Lower leg skin (tissue), 4 donors: ENCODE measurements at regions not wholly inside any gene's neighbourhood (a gene's known extent, or its start where the extent isn't known, plus 50 kb on each side); places are given as distances from the start of the nearest gene placed in this dataset.

Experiments
- DNase-seq, 2 donors: peaks; one replicate each; pipeline ENCODE4 v3.0.0-alpha.2; 2019; ENCODE audit warnings: low spot score in 2 of 2
- H3K4me3 ChIP-seq: fragments of 200-600 bp; sonication (generic); 2 replicates; pipeline ENCODE4 v1.5.1; 2017; ENCODE audit warnings: mild to moderate bottlenecking, low read depth; ENCODE audit not compliant: poor library complexity, severe bottlenecking
- POLR2A ChIP-seq, 2 donors: fragments of 450-650 bp; IDR thresholded peaks; one replicate each; pipeline ENCODE4 v1.6.1; 2016 to 2017; ENCODE audit warnings: antibody characterized with exemption in 2 of 2, mild to moderate bottlenecking in 1 of 2, moderate library complexity in 1 of 2
- WGBS, 2 donors: methylation state at CpG; one replicate each; pipeline ENCODE4 v1.1.5; 2018; 5-methylcytosine and 5-hydroxymethylcytosine counted together
- intact Hi-C: fragments of 100-400 bp; cut with DNase I; formaldehyde crosslinking; loops from one replicate; pipeline ENCODE4 v1.15.0; 2023; ENCODE audit warnings: low total_unique reads
- TF ChIP-seq, protein P1 (sequence below), 3 donors: fragments of 450-650 bp; IDR thresholded peaks; one replicate each; pipeline ENCODE4 v1.5.1; 2016; ENCODE audit warnings: antibody characterized with exemption in 3 of 3, mild to moderate bottlenecking in 3 of 3, moderate library complexity in 2 of 3

GRCh38 chr22:22735695-22736611, 91.5 kb downstream of the GGTLC2 start:
- intact Hi-C loops = no loop called here
- H3K4me3 ChIP-seq = no peak overlapping the region
- 47 to 67% methylated on average over 3 of the region's 3 CpGs for WGBS, 2 donors
- TF ChIP-seq POLR2A (IDR thresholded peaks at IDR 0.05) = no peak
- TF ChIP-seq, protein P1, sequence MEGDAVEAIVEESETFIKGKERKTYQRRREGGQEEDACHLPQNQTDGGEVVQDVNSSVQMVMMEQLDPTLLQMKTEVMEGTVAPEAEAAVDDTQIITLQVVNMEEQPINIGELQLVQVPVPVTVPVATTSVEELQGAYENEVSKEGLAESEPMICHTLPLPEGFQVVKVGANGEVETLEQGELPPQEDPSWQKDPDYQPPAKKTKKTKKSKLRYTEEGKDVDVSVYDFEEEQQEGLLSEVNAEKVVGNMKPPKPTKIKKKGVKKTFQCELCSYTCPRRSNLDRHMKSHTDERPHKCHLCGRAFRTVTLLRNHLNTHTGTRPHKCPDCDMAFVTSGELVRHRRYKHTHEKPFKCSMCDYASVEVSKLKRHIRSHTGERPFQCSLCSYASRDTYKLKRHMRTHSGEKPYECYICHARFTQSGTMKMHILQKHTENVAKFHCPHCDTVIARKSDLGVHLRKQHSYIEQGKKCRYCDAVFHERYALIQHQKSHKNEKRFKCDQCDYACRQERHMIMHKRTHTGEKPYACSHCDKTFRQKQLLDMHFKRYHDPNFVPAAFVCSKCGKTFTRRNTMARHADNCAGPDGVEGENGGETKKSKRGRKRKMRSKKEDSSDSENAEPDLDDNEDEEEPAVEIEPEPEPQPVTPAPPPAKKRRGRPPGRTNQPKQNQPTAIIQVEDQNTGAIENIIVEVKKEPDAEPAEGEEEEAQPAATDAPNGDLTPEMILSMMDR (IDR thresholded peaks at IDR 0.05) = no peak
- no peak for DNase-seq

DNA sequence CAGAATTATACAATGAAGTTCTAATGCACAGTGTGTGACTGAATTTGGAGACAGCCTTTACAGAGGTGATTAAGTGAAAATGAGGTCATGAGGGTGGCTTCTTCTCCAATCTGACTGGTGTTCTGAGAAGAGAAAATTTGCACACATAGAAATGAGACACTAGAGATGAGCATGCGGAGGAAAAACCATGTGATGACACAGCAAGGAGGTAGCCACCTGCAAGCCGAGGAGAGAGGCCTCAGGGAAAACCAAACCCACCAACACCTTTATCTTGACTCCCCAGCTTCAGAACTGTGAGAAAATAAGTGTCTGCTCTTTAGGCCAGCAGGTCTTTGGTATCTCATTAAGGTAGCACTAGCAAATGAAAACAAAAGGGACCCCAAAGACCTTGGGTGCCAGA, 93.2 kb downstream of the GGTLC2 start:
- WGBS, 2 donors = 72 to 76% methylated on average over 2 of the region's 2 CpGs
- TF ChIP-seq, protein P1 (IDR thresholded peaks at IDR 0.05) = no peak
- TF ChIP-seq POLR2A (IDR thresholded peaks at IDR 0.05) = no peak
- DNase-seq = no peak
- no peak overlapping the region for H3K4me3 ChIP-seq
- intact Hi-C loops = no loop called here

DNA sequence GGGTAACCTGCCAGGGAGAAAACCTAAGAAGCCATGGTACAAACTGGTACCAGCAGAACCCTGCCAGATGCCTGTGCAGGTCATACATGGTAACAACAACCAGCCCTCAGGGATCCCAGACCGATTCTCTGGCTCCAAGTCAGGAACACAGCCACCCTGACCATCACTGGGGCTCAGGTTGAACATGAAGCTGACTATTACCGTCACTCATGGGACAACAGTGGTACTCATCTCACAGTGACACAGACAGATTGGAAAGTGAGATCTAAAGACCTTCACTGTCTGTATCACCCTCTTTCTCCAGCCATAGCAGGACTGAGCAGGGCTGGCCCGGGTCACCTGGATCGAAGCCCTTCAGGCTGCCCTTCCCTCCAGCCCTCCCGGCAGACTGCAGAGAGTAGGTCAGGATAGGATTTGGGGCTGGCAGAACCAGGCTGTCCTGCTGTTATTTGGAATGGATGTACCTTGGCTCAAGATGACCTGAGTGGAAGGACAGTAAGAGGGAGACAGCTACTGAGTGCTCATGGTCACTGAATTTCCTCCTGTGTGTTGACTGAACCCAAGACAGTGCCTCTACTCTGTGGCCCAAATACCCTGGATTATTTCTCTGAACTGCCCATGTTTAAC, 94.7 kb downstream of the GGTLC2 start:
- DNase-seq = no peak
- TF ChIP-seq, protein P1 (IDR thresholded peaks at IDR 0.05) = no peak
- TF ChIP-seq POLR2A (IDR thresholded peaks at IDR 0.05) = no peak
- intact Hi-C loops = no loop called here
- H3K4me3 ChIP-seq = no peak overlapping the region
- WGBS, 2 donors = 80 to 84% methylated on average over 5 of the region's 5 CpGs

DNA sequence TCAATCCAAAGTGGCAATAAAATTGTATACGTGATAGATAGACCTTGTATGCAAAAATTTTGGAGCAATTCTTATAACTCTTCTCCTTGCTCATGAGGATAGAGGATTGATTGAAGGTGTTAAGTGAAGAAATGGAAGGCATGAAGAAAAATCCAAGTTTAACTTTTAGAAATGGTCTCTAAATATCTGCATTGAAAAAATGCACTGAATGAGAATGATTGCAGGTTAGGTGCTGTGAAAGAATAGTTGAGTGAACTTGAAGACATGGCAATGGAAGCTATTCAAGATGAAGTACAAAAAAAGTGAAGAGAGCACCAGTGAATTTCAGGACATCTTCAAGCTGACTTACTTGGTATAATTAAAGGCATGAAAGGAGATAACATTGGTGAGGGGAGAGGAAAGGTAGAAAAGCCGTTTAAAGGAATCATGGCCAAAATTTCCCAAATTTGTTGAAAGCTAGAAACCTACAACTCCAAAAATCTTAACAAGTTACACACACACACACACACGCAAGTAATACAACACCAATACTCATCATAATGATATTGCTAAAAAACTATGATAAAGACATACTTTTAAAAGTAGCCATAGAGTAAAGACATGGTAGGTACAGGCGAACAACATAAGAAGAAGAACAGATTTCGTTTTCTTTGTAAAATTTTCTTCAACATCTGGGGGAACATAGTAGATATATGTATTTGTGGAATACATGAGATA, 96.3 kb downstream of the GGTLC2 start:
- DNase-seq = no peak
- 62 to 71% methylated on average over 5 of the region's 5 CpGs for WGBS, 2 donors
- TF ChIP-seq, protein P1 (IDR thresholded peaks at IDR 0.05) = no peak
- no peak for TF ChIP-seq POLR2A (IDR thresholded peaks at IDR 0.05)
- no peak overlapping the region for H3K4me3 ChIP-seq
- intact Hi-C loops = no loop called here

- TF ChIP-seq, protein P1 (IDR thresholded peaks at IDR 0.05) = no peak
- TF ChIP-seq POLR2A (IDR thresholded peaks at IDR 0.05) = no peak
- intact Hi-C loops = no loop called here
- DNase-seq = no peak
- 85 to 87% methylated on average over 4 of the region's 4 CpGs for WGBS, 2 donors
- H3K4me3 ChIP-seq = no peak overlapping the region
Observed at GRCh38 chr22:22741843-22742242, 97.4 kb downstream of the GGTLC2 start.
